GM23338 (cell line): ENCODE measurements at regions not wholly inside any gene's neighbourhood (a gene's known extent, or its start where the extent isn't known, plus 50 kb on each side); places are given as distances from the start of the nearest gene placed in this dataset.

ENCODE experiments used
- ATAC-seq: fragments of 200-7000 bp; cut with Tn5 transposase; 3 replicates; pipeline ENCODE4 v1.9.1; 2020
- DNase-seq: peaks from one replicate; pipeline ENCODE4 v3.0.0-alpha.2; 2015; ENCODE audit warnings: low spot score
- H2AFZ ChIP-seq: fragments of 200-600 bp; sonication (generic); 2 replicates; pipeline ENCODE4 v1.8.0; 2016; ENCODE audit warnings: antibody characterized with exemption, mild to moderate bottlenecking, moderate library complexity
- H3F3A ChIP-seq: fragments of 200-600 bp; sonication (generic); replicated peaks from 2 replicates; pipeline ENCODE4 v1.8.0; 2017; ENCODE audit warnings: antibody characterized with exemption, mixed run types, low read depth
- H3K27ac ChIP-seq: fragments of 200-600 bp; sonication (generic); 2 replicates; pipeline ENCODE4 v1.6.1; 2016; ENCODE audit warnings: low read depth
- H3K27me3 ChIP-seq: fragments of 200-600 bp; sonication (generic); 2 replicates; pipeline ENCODE4 v1.8.0; 2016; ENCODE audit warnings: mild to moderate bottlenecking, mixed run types, moderate library complexity; ENCODE audit not compliant: insufficient read depth
- H3K36me3 ChIP-seq: fragments of 200-600 bp; sonication (generic); 2 replicates; pipeline ENCODE4 v1.8.0; 2016; ENCODE audit warnings: mild to moderate bottlenecking; ENCODE audit not compliant: insufficient read depth
- H3K4me1 ChIP-seq: fragments of 200-600 bp; sonication (generic); 2 replicates; pipeline ENCODE4 v1.8.0; 2016; ENCODE audit warnings: mild to moderate bottlenecking, moderate library complexity; ENCODE audit not compliant: insufficient read depth
- H3K4me2 ChIP-seq: fragments of 200-600 bp; sonication (generic); 2 replicates; pipeline ENCODE4 v1.7.1; 2017; ENCODE audit warnings: mixed run types
- H3K4me3 ChIP-seq: fragments of 200-600 bp; sonication (generic); 2 replicates; pipeline ENCODE4 v1.6.1; 2016; ENCODE audit warnings: mixed run types
- H3K79me2 ChIP-seq: fragments of 200-600 bp; sonication (generic); replicated peaks from 2 replicates; pipeline ENCODE4 v1.8.0; 2017; ENCODE audit warnings: mild to moderate bottlenecking; ENCODE audit not compliant: insufficient read depth
- H3K9me2 ChIP-seq: fragments of 200-600 bp; sonication (generic); 2 replicates; pipeline ENCODE4 v1.8.0; 2017; ENCODE audit not compliant: insufficient read depth
- H4K20me1 ChIP-seq: fragments of 200-600 bp; sonication (generic); replicated peaks from 2 replicates; pipeline ENCODE4 v1.8.0; 2017; ENCODE audit warnings: mild to moderate bottlenecking; ENCODE audit not compliant: insufficient read depth
- H3K27ac Mint-ChIP-seq: 2 replicates; pipeline ENCODE4 v1.8.0; 2020; ENCODE audit warnings: inconsistent platforms, mild to moderate bottlenecking, moderate library complexity, mixed read lengths
- H3K27me3 Mint-ChIP-seq: 3 replicates; pipeline ENCODE4 v1.8.0; 2022; ENCODE audit warnings: low read depth, mild to moderate bottlenecking, moderate library complexity, mixed read lengths, inconsistent platforms; ENCODE audit not compliant: insufficient read depth, poor library complexity
- H3K36me3 Mint-ChIP-seq: 3 replicates; pipeline ENCODE4 v1.8.0; 2021; ENCODE audit warnings: low read depth, mild to moderate bottlenecking, inconsistent platforms, moderate library complexity, mixed read lengths
- H3K4me1 Mint-ChIP-seq: 3 replicates; pipeline ENCODE4 v1.8.0; 2020; ENCODE audit warnings: mild to moderate bottlenecking, inconsistent platforms, mixed read lengths
- H3K4me3 Mint-ChIP-seq: 3 replicates; pipeline ENCODE4 v1.8.0; 2021; ENCODE audit warnings: moderate library complexity, mild to moderate bottlenecking, inconsistent platforms, mixed read lengths
- H3K9me3 Mint-ChIP-seq: 3 replicates; pipeline ENCODE4 v1.8.0; 2020; ENCODE audit warnings: moderate library complexity, mild to moderate bottlenecking, inconsistent platforms, mixed read lengths
- CREB1 ChIP-seq: fragments of 250-450 bp; sonication (Bioruptor Pico); IDR thresholded peaks from 2 replicates; pipeline ENCODE4 v1.5.0; 2020; ENCODE audit warnings: low read depth, mild to moderate bottlenecking, moderate library complexity
- EZH2 ChIP-seq: fragments of 200-600 bp; sonication (generic); IDR thresholded peaks from one replicate; pipeline ENCODE4 v1.8.0; 2017; ENCODE audit warnings: antibody characterized with exemption, mild to moderate bottlenecking, low read depth; ENCODE audit not compliant: unreplicated experiment
- EZH2phosphoT487 ChIP-seq: fragments of 200-600 bp; sonication (generic); IDR thresholded peaks from one replicate; pipeline ENCODE4 v1.8.1; 2018; ENCODE audit warnings: antibody characterized with exemption; ENCODE audit not compliant: unreplicated experiment
- JUNB ChIP-seq: IDR thresholded peaks from one replicate; pipeline ENCODE4 v1.6.1; 2016; ENCODE audit warnings: antibody characterized with exemption; ENCODE audit not compliant: unreplicated experiment
- NANOG ChIP-seq: IDR thresholded peaks from 2 replicates; pipeline ENCODE4 v1.6.1; 2016; ENCODE audit warnings: antibody characterized with exemption, borderline replicate concordance
- POLR2AphosphoS5 ChIP-seq: IDR thresholded peaks from 2 replicates; pipeline ENCODE4 v1.6.1; 2016; ENCODE audit warnings: antibody characterized with exemption, low read depth
- STAT1 ChIP-seq: IDR thresholded peaks from one replicate; pipeline ENCODE4 v1.6.1; 2016; ENCODE audit warnings: antibody characterized with exemption; ENCODE audit not compliant: unreplicated experiment
- ZNF114 ChIP-seq: fragments of 250-450 bp; sonication (Bioruptor Pico); IDR thresholded peaks from 2 replicates; pipeline ENCODE4 v1.5.0; 2020; ENCODE audit warnings: mild to moderate bottlenecking, moderate library complexity
- ZNF331 ChIP-seq: fragments of 250-450 bp; sonication (Bioruptor Pico); IDR thresholded peaks from 2 replicates; pipeline ENCODE4 v1.5.0; 2020; ENCODE audit warnings: low read depth, mild to moderate bottlenecking, moderate library complexity
- TF ChIP-seq, protein P1 (sequence below): IDR thresholded peaks from 2 replicates; pipeline ENCODE4 v1.6.1; 2016; ENCODE audit warnings: antibody characterized with exemption
- TF ChIP-seq, protein P2 (sequence below): IDR thresholded peaks from one replicate; pipeline ENCODE4 v1.6.1; 2018; ENCODE audit warnings: antibody characterized with exemption; ENCODE audit not compliant: unreplicated experiment
- TF ChIP-seq, protein P3 (sequence below): fragments of 250-450 bp; sonication (Bioruptor Pico); IDR thresholded peaks from 2 replicates; pipeline ENCODE4 v1.5.0; 2020; ENCODE audit warnings: mild to moderate bottlenecking, moderate library complexity
- TF ChIP-seq, protein P4 (sequence below), 2 experiments: fragments of 200-600 bp in 1 of 2; sonication (generic) in 1 of 2; conservative IDR thresholded peaks; 2 replicates each; pipeline versions ENCODE4 v1.5.1 to v1.6.1; 2016 to 2017; ENCODE audit warnings: antibody characterized with exemption in 2 of 2, low read depth in 2 of 2, mild to moderate bottlenecking in 2 of 2, moderate library complexity in 1 of 2

DNA sequence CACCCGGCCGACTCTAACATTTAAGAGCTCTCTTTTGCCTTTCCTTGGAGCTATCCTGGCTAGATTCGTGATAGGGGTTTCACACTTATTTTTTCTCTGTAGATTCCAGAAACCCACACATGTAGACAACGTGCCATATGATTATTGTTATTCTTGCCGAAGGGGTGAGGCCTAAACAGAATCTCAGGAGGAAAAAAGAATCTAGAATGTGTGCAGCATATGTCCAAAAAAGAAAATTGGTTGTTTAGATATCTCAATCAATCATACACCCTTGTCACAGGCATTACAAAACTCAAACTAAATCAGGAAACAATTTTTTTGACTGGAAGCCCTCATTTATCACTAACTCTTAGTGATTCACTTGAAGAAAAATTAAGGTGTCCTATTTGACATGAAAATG, 66.9 kb upstream of the TGM3 start:
- no peak for ATAC-seq
- Histone ChIP-seq H3K27ac (no peak overlapping the region), H4K20me1 (no peaks in the 10 kb centered on the region), H3K4me3 (no peak overlapping the region), H3K36me3 (no peaks in the 10 kb centered on the region), H3K4me1 (no peaks in the 10 kb centered on the region), H3K79me2 (no peaks in the 10 kb centered on the region), H3K4me2 (no peak overlapping the region), H3F3A (no peaks in the 10 kb centered on the region), H3K27me3 (no peaks in the 10 kb centered on the region), H3K9me2 (no peaks in the 10 kb centered on the region), H2AFZ (no peak overlapping the region)
- Mint-ChIP-seq H3K27ac (no peak overlapping the region), H3K36me3 (no peaks in the 10 kb centered on the region), H3K9me3 (no peaks in the 10 kb centered on the region), H3K27me3 (no peaks in the 10 kb centered on the region), H3K4me3 (no peak overlapping the region), H3K4me1 (peaks cover 3% of the 10 kb centered on the region; the same call in 1 of the 3 replicates)
- TF ChIP-seq STAT1 (no peak), CREB1 (CRISPR knock-in tag) (no peak), ZNF114 (CRISPR knock-in tag) (no peak), NANOG (no peak), POLR2AphosphoS5 (no peak), EZH2phosphoT487 (no peak), EZH2 (no peak), ZNF331 (CRISPR knock-in tag) (no peak), JUNB (no peak)
- TF ChIP-seq, protein P1, sequence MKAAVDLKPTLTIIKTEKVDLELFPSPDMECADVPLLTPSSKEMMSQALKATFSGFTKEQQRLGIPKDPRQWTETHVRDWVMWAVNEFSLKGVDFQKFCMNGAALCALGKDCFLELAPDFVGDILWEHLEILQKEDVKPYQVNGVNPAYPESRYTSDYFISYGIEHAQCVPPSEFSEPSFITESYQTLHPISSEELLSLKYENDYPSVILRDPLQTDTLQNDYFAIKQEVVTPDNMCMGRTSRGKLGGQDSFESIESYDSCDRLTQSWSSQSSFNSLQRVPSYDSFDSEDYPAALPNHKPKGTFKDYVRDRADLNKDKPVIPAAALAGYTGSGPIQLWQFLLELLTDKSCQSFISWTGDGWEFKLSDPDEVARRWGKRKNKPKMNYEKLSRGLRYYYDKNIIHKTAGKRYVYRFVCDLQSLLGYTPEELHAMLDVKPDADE, result no peak
- TF ChIP-seq, protein P2, sequence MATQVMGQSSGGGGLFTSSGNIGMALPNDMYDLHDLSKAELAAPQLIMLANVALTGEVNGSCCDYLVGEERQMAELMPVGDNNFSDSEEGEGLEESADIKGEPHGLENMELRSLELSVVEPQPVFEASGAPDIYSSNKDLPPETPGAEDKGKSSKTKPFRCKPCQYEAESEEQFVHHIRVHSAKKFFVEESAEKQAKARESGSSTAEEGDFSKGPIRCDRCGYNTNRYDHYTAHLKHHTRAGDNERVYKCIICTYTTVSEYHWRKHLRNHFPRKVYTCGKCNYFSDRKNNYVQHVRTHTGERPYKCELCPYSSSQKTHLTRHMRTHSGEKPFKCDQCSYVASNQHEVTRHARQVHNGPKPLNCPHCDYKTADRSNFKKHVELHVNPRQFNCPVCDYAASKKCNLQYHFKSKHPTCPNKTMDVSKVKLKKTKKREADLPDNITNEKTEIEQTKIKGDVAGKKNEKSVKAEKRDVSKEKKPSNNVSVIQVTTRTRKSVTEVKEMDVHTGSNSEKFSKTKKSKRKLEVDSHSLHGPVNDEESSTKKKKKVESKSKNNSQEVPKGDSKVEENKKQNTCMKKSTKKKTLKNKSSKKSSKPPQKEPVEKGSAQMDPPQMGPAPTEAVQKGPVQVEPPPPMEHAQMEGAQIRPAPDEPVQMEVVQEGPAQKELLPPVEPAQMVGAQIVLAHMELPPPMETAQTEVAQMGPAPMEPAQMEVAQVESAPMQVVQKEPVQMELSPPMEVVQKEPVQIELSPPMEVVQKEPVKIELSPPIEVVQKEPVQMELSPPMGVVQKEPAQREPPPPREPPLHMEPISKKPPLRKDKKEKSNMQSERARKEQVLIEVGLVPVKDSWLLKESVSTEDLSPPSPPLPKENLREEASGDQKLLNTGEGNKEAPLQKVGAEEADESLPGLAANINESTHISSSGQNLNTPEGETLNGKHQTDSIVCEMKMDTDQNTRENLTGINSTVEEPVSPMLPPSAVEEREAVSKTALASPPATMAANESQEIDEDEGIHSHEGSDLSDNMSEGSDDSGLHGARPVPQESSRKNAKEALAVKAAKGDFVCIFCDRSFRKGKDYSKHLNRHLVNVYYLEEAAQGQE, result no peak
- TF ChIP-seq, protein P3, sequence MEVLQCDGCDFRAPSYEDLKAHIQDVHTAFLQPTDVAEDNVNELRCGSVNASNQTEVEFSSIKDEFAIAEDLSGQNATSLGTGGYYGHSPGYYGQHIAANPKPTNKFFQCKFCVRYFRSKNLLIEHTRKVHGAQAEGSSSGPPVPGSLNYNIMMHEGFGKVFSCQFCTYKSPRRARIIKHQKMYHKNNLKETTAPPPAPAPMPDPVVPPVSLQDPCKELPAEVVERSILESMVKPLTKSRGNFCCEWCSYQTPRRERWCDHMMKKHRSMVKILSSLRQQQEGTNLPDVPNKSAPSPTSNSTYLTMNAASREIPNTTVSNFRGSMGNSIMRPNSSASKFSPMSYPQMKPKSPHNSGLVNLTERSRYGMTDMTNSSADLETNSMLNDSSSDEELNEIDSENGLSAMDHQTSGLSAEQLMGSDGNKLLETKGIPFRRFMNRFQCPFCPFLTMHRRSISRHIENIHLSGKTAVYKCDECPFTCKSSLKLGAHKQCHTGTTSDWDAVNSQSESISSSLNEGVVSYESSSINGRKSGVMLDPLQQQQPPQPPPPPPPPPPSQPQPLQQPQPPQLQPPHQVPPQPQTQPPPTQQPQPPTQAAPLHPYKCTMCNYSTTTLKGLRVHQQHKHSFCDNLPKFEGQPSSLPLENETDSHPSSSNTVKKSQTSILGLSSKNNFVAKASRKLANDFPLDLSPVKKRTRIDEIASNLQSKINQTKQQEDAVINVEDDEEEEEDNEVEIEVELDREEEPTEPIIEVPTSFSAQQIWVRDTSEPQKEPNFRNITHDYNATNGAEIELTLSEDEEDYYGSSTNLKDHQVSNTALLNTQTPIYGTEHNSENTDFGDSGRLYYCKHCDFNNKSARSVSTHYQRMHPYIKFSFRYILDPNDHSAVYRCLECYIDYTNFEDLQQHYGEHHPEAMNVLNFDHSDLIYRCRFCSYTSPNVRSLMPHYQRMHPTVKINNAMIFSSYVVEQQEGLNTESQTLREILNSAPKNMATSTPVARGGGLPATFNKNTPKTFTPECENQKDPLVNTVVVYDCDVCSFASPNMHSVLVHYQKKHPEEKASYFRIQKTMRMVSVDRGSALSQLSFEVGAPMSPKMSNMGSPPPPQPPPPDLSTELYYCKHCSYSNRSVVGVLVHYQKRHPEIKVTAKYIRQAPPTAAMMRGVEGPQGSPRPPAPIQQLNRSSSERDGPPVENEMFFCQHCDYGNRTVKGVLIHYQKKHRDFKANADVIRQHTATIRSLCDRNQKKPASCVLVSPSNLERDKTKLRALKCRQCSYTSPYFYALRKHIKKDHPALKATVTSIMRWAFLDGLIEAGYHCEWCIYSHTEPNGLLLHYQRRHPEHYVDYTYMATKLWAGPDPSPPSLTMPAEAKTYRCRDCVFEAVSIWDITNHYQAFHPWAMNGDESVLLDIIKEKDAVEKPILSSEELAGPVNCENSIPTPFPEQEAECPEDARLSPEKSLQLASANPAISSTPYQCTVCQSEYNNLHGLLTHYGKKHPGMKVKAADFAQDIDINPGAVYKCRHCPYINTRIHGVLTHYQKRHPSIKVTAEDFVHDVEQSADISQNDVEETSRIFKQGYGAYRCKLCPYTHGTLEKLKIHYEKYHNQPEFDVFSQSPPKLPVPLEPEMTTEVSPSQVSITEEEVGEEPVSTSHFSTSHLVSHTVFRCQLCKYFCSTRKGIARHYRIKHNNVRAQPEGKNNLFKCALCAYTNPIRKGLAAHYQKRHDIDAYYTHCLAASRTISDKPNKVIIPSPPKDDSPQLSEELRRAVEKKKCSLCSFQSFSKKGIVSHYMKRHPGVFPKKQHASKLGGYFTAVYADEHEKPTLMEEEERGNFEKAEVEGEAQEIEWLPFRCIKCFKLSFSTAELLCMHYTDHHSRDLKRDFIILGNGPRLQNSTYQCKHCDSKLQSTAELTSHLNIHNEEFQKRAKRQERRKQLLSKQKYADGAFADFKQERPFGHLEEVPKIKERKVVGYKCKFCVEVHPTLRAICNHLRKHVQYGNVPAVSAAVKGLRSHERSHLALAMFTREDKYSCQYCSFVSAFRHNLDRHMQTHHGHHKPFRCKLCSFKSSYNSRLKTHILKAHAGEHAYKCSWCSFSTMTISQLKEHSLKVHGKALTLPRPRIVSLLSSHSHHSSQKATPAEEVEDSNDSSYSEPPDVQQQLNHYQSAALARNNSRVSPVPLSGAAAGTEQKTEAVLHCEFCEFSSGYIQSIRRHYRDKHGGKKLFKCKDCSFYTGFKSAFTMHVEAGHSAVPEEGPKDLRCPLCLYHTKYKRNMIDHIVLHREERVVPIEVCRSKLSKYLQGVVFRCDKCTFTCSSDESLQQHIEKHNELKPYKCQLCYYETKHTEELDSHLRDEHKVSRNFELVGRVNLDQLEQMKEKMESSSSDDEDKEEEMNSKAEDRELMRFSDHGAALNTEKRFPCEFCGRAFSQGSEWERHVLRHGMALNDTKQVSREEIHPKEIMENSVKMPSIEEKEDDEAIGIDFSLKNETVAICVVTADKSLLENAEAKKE (CRISPR knock-in tag), result no peak
- TF ChIP-seq, protein P4, sequence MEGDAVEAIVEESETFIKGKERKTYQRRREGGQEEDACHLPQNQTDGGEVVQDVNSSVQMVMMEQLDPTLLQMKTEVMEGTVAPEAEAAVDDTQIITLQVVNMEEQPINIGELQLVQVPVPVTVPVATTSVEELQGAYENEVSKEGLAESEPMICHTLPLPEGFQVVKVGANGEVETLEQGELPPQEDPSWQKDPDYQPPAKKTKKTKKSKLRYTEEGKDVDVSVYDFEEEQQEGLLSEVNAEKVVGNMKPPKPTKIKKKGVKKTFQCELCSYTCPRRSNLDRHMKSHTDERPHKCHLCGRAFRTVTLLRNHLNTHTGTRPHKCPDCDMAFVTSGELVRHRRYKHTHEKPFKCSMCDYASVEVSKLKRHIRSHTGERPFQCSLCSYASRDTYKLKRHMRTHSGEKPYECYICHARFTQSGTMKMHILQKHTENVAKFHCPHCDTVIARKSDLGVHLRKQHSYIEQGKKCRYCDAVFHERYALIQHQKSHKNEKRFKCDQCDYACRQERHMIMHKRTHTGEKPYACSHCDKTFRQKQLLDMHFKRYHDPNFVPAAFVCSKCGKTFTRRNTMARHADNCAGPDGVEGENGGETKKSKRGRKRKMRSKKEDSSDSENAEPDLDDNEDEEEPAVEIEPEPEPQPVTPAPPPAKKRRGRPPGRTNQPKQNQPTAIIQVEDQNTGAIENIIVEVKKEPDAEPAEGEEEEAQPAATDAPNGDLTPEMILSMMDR (conservative IDR thresholded peaks at IDR 0.05; ENCODE audit: low read depth in 2 of 2), result no peak
- no peak for DNase-seq
